AG04449 (cell line): ENCODE measurements at regions not wholly inside any gene's neighbourhood (a gene's known extent, or its start where the extent isn't known, plus 50 kb on each side); places are given as distances from the start of the nearest gene placed in this dataset.

Experiments
- CTCF ChIA-PET: fragments of 350-600 bp; formaldehyde crosslinking; extraction: SDS; loops from one replicate; lab custom pipeline; 2021; ENCODE audit warnings: antibody characterized with exemption; lab: Yijun Ruan, JAX
- POLR2A ChIA-PET: fragments of 400-600, 350-600 bp; formaldehyde crosslinking; extraction: SDS; loops from one replicate; lab custom pipeline; 2020; ENCODE audit warnings: antibody characterized with exemption, inconsistent platforms; lab: Yijun Ruan, JAX
- DNase-seq: peaks from one replicate; pipeline ENCODE4 v3.0.0-alpha.2; 2010; ENCODE audit warnings: low read depth, low spot score
- H3K4me3 ChIP-seq: 2 replicates; pipeline ENCODE4 v1.5.1; 2011; ENCODE audit warnings: low read depth, mild to moderate bottlenecking, control low read depth, low read length
- CTCF ChIP-seq: IDR thresholded peaks from one replicate; pipeline ENCODE4 v1.5.1; 2011; ENCODE audit warnings: mild to moderate bottlenecking, moderate library complexity, low read length, control low read depth, inconsistent platforms; ENCODE audit not compliant: insufficient read depth; ENCODE audit errors: missing control alignments

GRCh38 chr1:181392133-181392532, 91.2 kb upstream of the CACNA1E start:
- ChIA-PET POLR2A (no interaction called here), CTCF (interaction anchor here (1.0 kb wide), 1 partner anchor 203 kb away, joined by 3 read pairs; no protein-coding TSS in a partner anchor)
- TF ChIP-seq CTCF: no peak
- H3K4me3 ChIP-seq: no peak overlapping the region
- no peak for DNase-seq

GRCh38 chr1:181392613-181393220, 90.6 kb upstream of the CACNA1E start:
- ChIA-PET POLR2A (no interaction called here), CTCF (interaction anchor here (1.0 kb wide), 1 partner anchor 204 kb away, joined by 3 read pairs; no protein-coding TSS in a partner anchor)
- no peak for DNase-seq
- no peak overlapping the region for H3K4me3 ChIP-seq
- no peak for TF ChIP-seq CTCF

- POLR2A ChIA-PET: no interaction called here
- CTCF ChIA-PET: no interaction called here
- H3K4me3 ChIP-seq: no peak overlapping the region
Measured at GRCh38 chr1:181394766-181395165, 88.6 kb upstream of the CACNA1E start.

GRCh38 chr1:181396171-181396670, 87.1 kb upstream of the CACNA1E start:
- H3K4me3 ChIP-seq: no peak overlapping the region
- POLR2A ChIA-PET: no interaction called here
- no peak for TF ChIP-seq CTCF
- DNase-seq: no peak
- CTCF ChIA-PET: no interaction called here

More at GRCh38 chr1:181394766-181395165, 88.6 kb upstream of the CACNA1E start:
- no peak for TF ChIP-seq CTCF
- no peak for DNase-seq

GRCh38 chr1:181396811-181397210, 86.5 kb upstream of the CACNA1E start:
- POLR2A ChIA-PET: no interaction called here
- DNase-seq: no peak
- CTCF ChIA-PET: no interaction called here
- H3K4me3 ChIP-seq: no peak overlapping the region
- TF ChIP-seq CTCF: no peak

GRCh38 chr1:181397845-181398244, 85.5 kb upstream of the CACNA1E start:
- CTCF ChIA-PET: interaction anchor here (1.0 kb wide), 1 partner anchor 26 kb away, joined by 3 read pairs; no protein-coding TSS in a partner anchor
- no peak for DNase-seq
- no peak overlapping the region for H3K4me3 ChIP-seq
- POLR2A ChIA-PET: no interaction called here
- TF ChIP-seq CTCF: no peak
